Stimulated activated CD8-positive, alpha-beta memory T cell treated with anti-CD3 and anti-CD28 coated beads, Interleukin-4, amount 100 ng/mL, for 24 hours (primary cell): ENCODE measurements at regions not wholly inside any gene's neighbourhood (a gene's known extent, or its start where the extent isn't known, plus 50 kb on each side); places are given as distances from the start of the nearest gene placed in this dataset.

Source experiments
- DNase-seq: peaks from one replicate; pipeline ENCODE4 v3.0.0-alpha.2; 2020; ENCODE audit warnings: low read depth

- no peak for DNase-seq
Observed at GRCh38 chr12:75900226-75900625, 131.3 kb downstream of the PHLDA1 start.

GRCh38 chr12:75894965-75895754 lies 136.4 kb downstream of the PHLDA1 start:
- no peak for DNase-seq

- no peak for DNase-seq
Observed at GRCh38 chr12:75893765-75894164, 137.8 kb downstream of the PHLDA1 start.

GRCh38 chr12:75892731-75893408 lies 138.7 kb downstream of the PHLDA1 start:
- DNase-seq, result no peak

- no peak for DNase-seq
Observed at GRCh38 chr12:75891072-75891471, 140.5 kb downstream of the PHLDA1 start.

GRCh38 chr12:75890660-75891059 lies 140.9 kb downstream of the PHLDA1 start:
- no peak for DNase-seq

GRCh38 chr12:75890141-75890540 lies 141.4 kb downstream of the PHLDA1 start:
- no peak for DNase-seq

- no peak for DNase-seq
Observed at GRCh38 chr12:75888874-75889613, 142.5 kb downstream of the PHLDA1 start.

- DNase-seq, result no peak
Observed at GRCh38 chr12:75888399-75888798, 143.2 kb downstream of the PHLDA1 start.

GRCh38 chr12:75887979-75888378 lies 143.6 kb downstream of the PHLDA1 start:
- no peak for DNase-seq

GRCh38 chr12:75884465-75884985 lies 147.1 kb downstream of the PHLDA1 start:
- DNase-seq, result no peak

GRCh38 chr12:75883241-75883640 lies 148.3 kb downstream of the PHLDA1 start:
- no peak for DNase-seq

GRCh38 chr12:75882421-75882820 lies 149.2 kb downstream of the PHLDA1 start:
- DNase-seq, result no peak

GRCh38 chr12:75881920-75882319 lies 149.7 kb downstream of the PHLDA1 start:
- no peak for DNase-seq

GRCh38 chr12:75877763-75878621 lies 153.6 kb downstream of the PHLDA1 start:
- DNase-seq, result no peak

GRCh38 chr12:75876832-75877762 lies 154.5 kb downstream of the PHLDA1 start:
- no peak for DNase-seq

GRCh38 chr12:75874441-75874840 lies 157.1 kb downstream of the PHLDA1 start:
- no peak for DNase-seq

- DNase-seq, result no peak
Observed at GRCh38 chr12:75872762-75873161, 158.8 kb downstream of the PHLDA1 start.

GRCh38 chr12:75870878-75871277 lies 160.7 kb downstream of the PHLDA1 start:
- no peak for DNase-seq

GRCh38 chr12:75868501-75868900 lies 163.1 kb downstream of the PHLDA1 start:
- DNase-seq, result no peak

GRCh38 chr12:75865315-75865714 lies 166.3 kb downstream of the PHLDA1 start:
- DNase-seq, result no peak
